Tibial nerve (tissue), 4 donors: ENCODE measurements at regions not wholly inside any gene's neighbourhood (a gene's known extent, or its start where the extent isn't known, plus 50 kb on each side); places are given as distances from the start of the nearest gene placed in this dataset.

ENCODE experiments used
- DNase-seq, 2 donors: peaks; one replicate each; pipeline ENCODE4 v3.0.0-alpha.2; 2019; ENCODE audit warnings: low spot score in 2 of 2
- H3K27ac ChIP-seq, 4 donors: fragments of 200-600 bp; sonication (generic) in 3 of 4; one replicate each; pipeline ENCODE4 v1.5.1; 2017 to 2019; ENCODE audit warnings: mild to moderate bottlenecking in 1 of 4
- H3K27me3 ChIP-seq, 2 donors: fragments of 200-600 bp; sonication (generic) in 1 of 2; one replicate each; pipeline versions ENCODE4 v1.5.1 to v1.6.0; 2017 to 2019
- H3K36me3 ChIP-seq, 3 donors: fragments of 200-600 bp; sonication (generic); one replicate each; pipeline ENCODE4 v1.5.1; 2018 to 2019
- H3K4me1 ChIP-seq, 4 donors: fragments of 200-600 bp; sonication (generic) in 3 of 4; one replicate each; pipeline ENCODE4 v1.5.1; 2017 to 2019
- H3K4me3 ChIP-seq, 4 donors: fragments of 200-600 bp; sonication (generic) in 3 of 4; one replicate each; pipeline ENCODE4 v1.5.1; 2017 to 2019; ENCODE audit warnings: mild to moderate bottlenecking in 1 of 4, moderate library complexity in 1 of 4
- H3K9me3 ChIP-seq, 4 donors: fragments of 200-600 bp; sonication (generic) in 3 of 4; one replicate each; pipeline ENCODE4 v1.5.1; 2017 to 2019
- EP300 ChIP-seq, 2 donors: sonication (generic); formaldehyde crosslinking; IDR thresholded peaks; one replicate each; pipeline ENCODE4 v1.6.1; 2017; ENCODE audit warnings: antibody characterized with exemption in 2 of 2, mild to moderate bottlenecking in 1 of 2
- POLR2A ChIP-seq, 2 donors: fragments of 450-650 bp; IDR thresholded peaks; one replicate each; pipeline ENCODE4 v1.6.1; 2017; ENCODE audit warnings: antibody characterized with exemption in 2 of 2, mild to moderate bottlenecking in 2 of 2, moderate library complexity in 2 of 2
- WGBS, 2 donors: methylation state at CpG; one replicate each; pipeline ENCODE4 v1.1.5; 2018; 5-methylcytosine and 5-hydroxymethylcytosine counted together
- TF ChIP-seq, protein P1 (sequence below), 5 experiments: fragments of 200-600 bp in 3 of 5; fragments of 450-650 bp in 2 of 5; sonication (generic) in 3 of 5; IDR thresholded peaks; one replicate each; pipeline ENCODE4 v1.5.1; 2016 to 2019; ENCODE audit warnings: antibody characterized with exemption in 5 of 5, mild to moderate bottlenecking in 3 of 5, moderate library complexity in 2 of 5

- no peak for TF ChIP-seq POLR2A (IDR thresholded peaks at IDR 0.05)
- no peak for TF ChIP-seq EP300 (IDR thresholded peaks at IDR 0.05)
- TF ChIP-seq, protein P1, sequence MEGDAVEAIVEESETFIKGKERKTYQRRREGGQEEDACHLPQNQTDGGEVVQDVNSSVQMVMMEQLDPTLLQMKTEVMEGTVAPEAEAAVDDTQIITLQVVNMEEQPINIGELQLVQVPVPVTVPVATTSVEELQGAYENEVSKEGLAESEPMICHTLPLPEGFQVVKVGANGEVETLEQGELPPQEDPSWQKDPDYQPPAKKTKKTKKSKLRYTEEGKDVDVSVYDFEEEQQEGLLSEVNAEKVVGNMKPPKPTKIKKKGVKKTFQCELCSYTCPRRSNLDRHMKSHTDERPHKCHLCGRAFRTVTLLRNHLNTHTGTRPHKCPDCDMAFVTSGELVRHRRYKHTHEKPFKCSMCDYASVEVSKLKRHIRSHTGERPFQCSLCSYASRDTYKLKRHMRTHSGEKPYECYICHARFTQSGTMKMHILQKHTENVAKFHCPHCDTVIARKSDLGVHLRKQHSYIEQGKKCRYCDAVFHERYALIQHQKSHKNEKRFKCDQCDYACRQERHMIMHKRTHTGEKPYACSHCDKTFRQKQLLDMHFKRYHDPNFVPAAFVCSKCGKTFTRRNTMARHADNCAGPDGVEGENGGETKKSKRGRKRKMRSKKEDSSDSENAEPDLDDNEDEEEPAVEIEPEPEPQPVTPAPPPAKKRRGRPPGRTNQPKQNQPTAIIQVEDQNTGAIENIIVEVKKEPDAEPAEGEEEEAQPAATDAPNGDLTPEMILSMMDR (IDR thresholded peaks at IDR 0.05), result no peak
- no peak for DNase-seq
- Histone ChIP-seq H3K9me3 (peaks cover 0 to 4% (median 0%) of the 10 kb centered on the region in 4 donors), H3K4me3 (no peak overlapping the region), H3K4me1 (no peaks in the 10 kb centered on the region), H3K36me3 (no peaks in the 10 kb centered on the region), H3K27ac (no peak overlapping the region), H3K27me3 (no peaks in the 10 kb centered on the region)
- WGBS, 2 donors, result 92 to 96% methylated on average over 1 of the region's 1 CpG
Measured at GRCh38 chr7:41313171-41313570, 389.7 kb downstream of the INHBA start.

GRCh38 chr7:41312235-41312634, 390.7 kb downstream of the INHBA start:
- Histone ChIP-seq H3K36me3 (no peaks in the 10 kb centered on the region), H3K4me3 (no peak overlapping the region), H3K27ac (no peak overlapping the region), H3K4me1 (no peaks in the 10 kb centered on the region), H3K9me3 (peaks cover 0 to 4% (median 0%) of the 10 kb centered on the region in 4 donors), H3K27me3 (no peaks in the 10 kb centered on the region)
- 87 to 95% methylated on average over 6 of the region's 6 CpGs for WGBS, 2 donors
- no peak for DNase-seq
- TF ChIP-seq, protein P1 (IDR thresholded peaks at IDR 0.05), result no peak
- TF ChIP-seq POLR2A (IDR thresholded peaks at IDR 0.05) (no peak), EP300 (IDR thresholded peaks at IDR 0.05) (no peak)

GRCh38 chr7:41311301-41311700, 391.6 kb downstream of the INHBA start:
- Histone ChIP-seq H3K27me3 (no peaks in the 10 kb centered on the region), H3K4me3 (no peak overlapping the region), H3K27ac (no peak overlapping the region), H3K4me1 (no peaks in the 10 kb centered on the region), H3K36me3 (no peaks in the 10 kb centered on the region), H3K9me3 (peaks cover 0 to 4% (median 0%) of the 10 kb centered on the region in 4 donors)
- DNase-seq, result no peak
- TF ChIP-seq POLR2A (IDR thresholded peaks at IDR 0.05) (no peak), EP300 (IDR thresholded peaks at IDR 0.05) (no peak)
- TF ChIP-seq, protein P1 (IDR thresholded peaks at IDR 0.05), result no peak
- WGBS, 2 donors, result 90 to 93% methylated on average over 3 of the region's 3 CpGs

DNA sequence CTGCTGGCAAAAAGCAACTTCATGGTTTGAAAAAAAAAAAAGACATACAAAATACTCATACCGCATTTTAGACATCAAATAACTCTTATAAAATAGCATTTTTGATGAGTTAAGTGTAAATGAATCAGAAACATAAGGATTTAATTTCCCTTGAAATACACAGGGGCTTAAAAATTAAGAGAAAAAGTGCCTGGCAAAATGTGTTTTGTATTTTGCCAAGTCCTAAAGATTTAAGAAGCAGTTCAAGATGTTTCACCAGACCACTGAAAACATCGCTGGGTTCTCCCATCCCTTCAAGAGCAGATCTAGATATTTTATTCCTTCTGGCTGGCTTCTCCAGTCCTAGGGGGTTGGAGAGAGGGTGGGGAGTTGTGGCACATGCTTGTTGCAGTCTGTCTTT, 396.4 kb downstream of the INHBA start:
- Histone ChIP-seq H3K27ac (no peak overlapping the region), H3K9me3 (no peaks in the 10 kb centered on the region), H3K36me3 (no peaks in the 10 kb centered on the region), H3K4me1 (no peaks in the 10 kb centered on the region), H3K4me3 (no peak overlapping the region), H3K27me3 (no peaks in the 10 kb centered on the region)
- TF ChIP-seq POLR2A (IDR thresholded peaks at IDR 0.05) (no peak), EP300 (IDR thresholded peaks at IDR 0.05) (no peak)
- TF ChIP-seq, protein P1 (IDR thresholded peaks at IDR 0.05), result no peak
- DNase-seq, result no peak
- 74 to 79% methylated on average over 2 of the region's 2 CpGs for WGBS, 2 donors

GRCh38 chr7:41305001-41305400, 397.9 kb downstream of the INHBA start:
- Histone ChIP-seq H3K9me3 (no peaks in the 10 kb centered on the region), H3K36me3 (no peaks in the 10 kb centered on the region), H3K4me1 (no peaks in the 10 kb centered on the region), H3K27ac (no peak overlapping the region), H3K4me3 (no peak overlapping the region), H3K27me3 (no peaks in the 10 kb centered on the region)
- no peak for DNase-seq
- TF ChIP-seq, protein P1 (IDR thresholded peaks at IDR 0.05), result no peak
- TF ChIP-seq EP300 (IDR thresholded peaks at IDR 0.05), result no peak
- no peak for TF ChIP-seq POLR2A (IDR thresholded peaks at IDR 0.05)
- WGBS, 2 donors, result 71 to 88% methylated on average over 1 of the region's 1 CpG
